ENCODE measurements at regions not wholly inside any gene's neighbourhood (a gene's known extent, or its start where the extent isn't known, plus 50 kb on each side); places are given as distances from the start of the nearest gene placed in this dataset.

GRCh38 chr6:156114541-156114940 is 658.9 kb upstream of the NOX3 start:
- DNase-seq: no peak

GRCh38 chr6:156113631-156114030 is 658.0 kb upstream of the NOX3 start:
- no peak for DNase-seq

- DNase-seq: no peak
Observed at GRCh38 chr6:156111913-156112312, 656.3 kb upstream of the NOX3 start.

- DNase-seq: no peak
Observed at GRCh38 chr6:156110249-156110648, 654.6 kb upstream of the NOX3 start.

- no peak for DNase-seq
Observed at GRCh38 chr6:156109713-156110112, 654.1 kb upstream of the NOX3 start.

- DNase-seq: no peak
Observed at GRCh38 chr6:156107624-156108101, 652.0 kb upstream of the NOX3 start.

- no peak for DNase-seq
Observed at GRCh38 chr6:156102129-156102528, 646.5 kb upstream of the NOX3 start.

GRCh38 chr6:156098839-156099238 is 643.2 kb upstream of the NOX3 start:
- no peak for DNase-seq

GRCh38 chr6:156087487-156087886 is 631.8 kb upstream of the NOX3 start:
- no peak for DNase-seq

- no peak for DNase-seq
Observed at GRCh38 chr6:156082012-156082411, 626.4 kb upstream of the NOX3 start.

GRCh38 chr6:156080371-156080770 is 624.7 kb upstream of the NOX3 start:
- no peak for DNase-seq

- DNase-seq: no peak
Observed at GRCh38 chr6:156068881-156069280, 613.2 kb upstream of the NOX3 start.

- no peak for DNase-seq
Observed at GRCh38 chr6:156065849-156066248, 610.2 kb upstream of the NOX3 start.

- no peak for DNase-seq
Observed at GRCh38 chr6:156062091-156062563, 606.5 kb upstream of the NOX3 start.

GRCh38 chr6:156061465-156061864 is 605.8 kb upstream of the NOX3 start:
- DNase-seq: no peak

GRCh38 chr6:156060013-156060412 is 604.4 kb upstream of the NOX3 start:
- DNase-seq: no peak

GRCh38 chr6:156058356-156058755 is 602.7 kb upstream of the NOX3 start:
- no peak for DNase-seq

GRCh38 chr6:156057869-156058268 is 602.2 kb upstream of the NOX3 start:
- DNase-seq: no peak

- DNase-seq: no peak
Observed at GRCh38 chr6:156056085-156056484, 600.4 kb upstream of the NOX3 start.

GRCh38 chr6:156053626-156054025 is 598.0 kb upstream of the NOX3 start:
- DNase-seq: no peak

- no peak for DNase-seq
Observed at GRCh38 chr6:156046841-156047449, 591.3 kb upstream of the NOX3 start.

GRCh38 chr6:156046268-156046665 is 590.6 kb upstream of the NOX3 start:
- no peak for DNase-seq

GRCh38 chr6:156045401-156046267 is 590.0 kb upstream of the NOX3 start:
- DNase-seq: no peak

- no peak for DNase-seq
Observed at GRCh38 chr6:156033598-156033997, 578.0 kb upstream of the NOX3 start.

Measured in skin of body (tissue), 1 donor.